ENCODE measurements at regions not wholly inside any gene's neighbourhood (a gene's known extent, or its start where the extent isn't known, plus 50 kb on each side); places are given as distances from the start of the nearest gene placed in this dataset.

DNA sequence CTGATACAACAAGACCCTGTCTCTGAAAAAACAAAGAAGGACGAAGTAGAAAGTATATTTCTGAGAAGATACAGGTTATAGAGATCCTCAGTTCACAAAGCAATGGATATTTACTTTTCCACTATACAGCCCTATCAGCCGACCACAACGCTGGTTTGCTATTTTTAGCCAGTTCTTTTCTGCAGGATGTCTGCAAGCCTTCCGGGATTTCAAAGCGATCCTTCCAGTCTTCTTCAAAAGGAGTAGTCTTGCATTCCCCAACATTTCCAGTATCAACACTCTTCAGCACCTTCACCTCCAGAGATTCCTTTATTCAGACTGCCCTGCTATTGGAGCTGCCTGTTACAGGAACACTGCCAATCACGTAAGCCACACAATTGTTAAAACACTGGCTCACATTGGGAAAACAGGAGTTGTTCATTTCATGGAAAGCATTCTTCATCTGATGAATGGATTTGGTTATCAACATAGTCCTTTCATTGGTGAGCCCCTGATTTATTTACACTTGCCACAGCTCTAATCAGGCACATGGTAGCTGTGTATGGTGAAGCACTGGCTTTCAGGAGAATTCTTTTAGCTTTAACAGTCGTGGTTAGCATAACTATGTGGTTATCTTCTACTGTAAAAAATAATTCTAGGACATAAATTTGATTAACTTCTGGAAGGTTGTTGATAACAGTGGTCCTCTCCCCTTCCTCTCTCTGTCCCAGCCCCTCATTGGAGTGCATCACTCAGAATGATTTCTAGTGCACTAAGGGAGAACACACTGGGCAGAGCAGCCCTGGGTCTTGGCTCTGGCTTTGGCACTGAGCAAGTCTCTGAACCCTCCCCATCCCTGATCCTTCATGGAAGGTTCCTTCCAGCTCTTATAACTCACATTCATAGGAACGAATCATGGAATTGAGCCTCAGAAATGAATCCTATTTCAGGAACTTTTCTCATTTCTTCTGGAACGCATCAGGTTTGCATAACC lies 109.9 kb upstream of the SORBS2 start:
- TF ChIP-seq, protein P1, sequence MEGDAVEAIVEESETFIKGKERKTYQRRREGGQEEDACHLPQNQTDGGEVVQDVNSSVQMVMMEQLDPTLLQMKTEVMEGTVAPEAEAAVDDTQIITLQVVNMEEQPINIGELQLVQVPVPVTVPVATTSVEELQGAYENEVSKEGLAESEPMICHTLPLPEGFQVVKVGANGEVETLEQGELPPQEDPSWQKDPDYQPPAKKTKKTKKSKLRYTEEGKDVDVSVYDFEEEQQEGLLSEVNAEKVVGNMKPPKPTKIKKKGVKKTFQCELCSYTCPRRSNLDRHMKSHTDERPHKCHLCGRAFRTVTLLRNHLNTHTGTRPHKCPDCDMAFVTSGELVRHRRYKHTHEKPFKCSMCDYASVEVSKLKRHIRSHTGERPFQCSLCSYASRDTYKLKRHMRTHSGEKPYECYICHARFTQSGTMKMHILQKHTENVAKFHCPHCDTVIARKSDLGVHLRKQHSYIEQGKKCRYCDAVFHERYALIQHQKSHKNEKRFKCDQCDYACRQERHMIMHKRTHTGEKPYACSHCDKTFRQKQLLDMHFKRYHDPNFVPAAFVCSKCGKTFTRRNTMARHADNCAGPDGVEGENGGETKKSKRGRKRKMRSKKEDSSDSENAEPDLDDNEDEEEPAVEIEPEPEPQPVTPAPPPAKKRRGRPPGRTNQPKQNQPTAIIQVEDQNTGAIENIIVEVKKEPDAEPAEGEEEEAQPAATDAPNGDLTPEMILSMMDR (conservative IDR thresholded peaks at IDR 0.05 in 1 of 2, IDR thresholded peaks at IDR 0.05 in 1 of 2; ENCODE audit: extremely low read depth in 1 of 2, insufficient read depth in 1 of 2, low read depth in 1 of 2, low read length in 2 of 2), result no peak
- no peak for TF ChIP-seq EZH2 (IDR thresholded peaks at IDR 0.05; ENCODE audit: borderline replicate concordance, low read length)

All from mammary epithelial cell (primary cell).